Gastroesophageal sphincter (tissue), 4 donors: ENCODE measurements at regions not wholly inside any gene's neighbourhood (a gene's known extent, or its start where the extent isn't known, plus 50 kb on each side); places are given as distances from the start of the nearest gene placed in this dataset.

ENCODE experiments used
- ATAC-seq: fragments of 150-250 bp; one replicate; pipeline ENCODE4 v1.9.1; 2016; ENCODE audit warnings: mild to moderate bottlenecking, moderate library complexity
- H3K27ac ChIP-seq, 4 donors: fragments of 200-600 bp; sonication (generic) in 3 of 4; 1 replicate in 3 of 4; 2 replicates in 1 of 4; pipeline ENCODE4 v1.5.1; 2016 to 2019
- H3K27me3 ChIP-seq: fragments of 200-600 bp; sonication (generic); one replicate; pipeline ENCODE4 v1.5.1; 2019
- H3K36me3 ChIP-seq, 2 donors: fragments of 200-600 bp; sonication (generic); one replicate each; pipeline ENCODE4 v1.5.1; 2019; ENCODE audit warnings: control low read depth in 1 of 2
- H3K4me1 ChIP-seq, 3 donors: fragments of 200-600 bp; sonication (generic); 1 replicate in 2 of 3; 2 replicates in 1 of 3; pipeline ENCODE4 v1.5.1; 2016 to 2019; ENCODE audit warnings: control low read depth in 2 of 3
- H3K4me3 ChIP-seq, 2 donors: fragments of 200-600 bp; sonication (generic); one replicate each; pipeline ENCODE4 v1.5.1; 2019; ENCODE audit warnings: mild to moderate bottlenecking in 1 of 2, moderate library complexity in 1 of 2
- H3K9me3 ChIP-seq, 3 donors: fragments of 200-600 bp; sonication (generic); one replicate each; pipeline ENCODE4 v1.5.1; 2017 to 2019; ENCODE audit warnings: control low read depth in 2 of 3
- CTCF ChIP-seq, 4 experiments: fragments of 200-600 bp in 2 of 4; fragments of 450-650 bp in 2 of 4; sonication (generic) in 1 of 4; IDR thresholded peaks; one replicate each; pipeline ENCODE4 v1.5.1; 2017 to 2019; ENCODE audit warnings: antibody characterized with exemption in 4 of 4, mild to moderate bottlenecking in 2 of 4, moderate library complexity in 2 of 4
- EP300 ChIP-seq: sonication (generic); formaldehyde crosslinking; IDR thresholded peaks from one replicate; pipeline ENCODE4 v1.6.1; 2017; ENCODE audit warnings: antibody characterized with exemption, mild to moderate bottlenecking
- POLR2A ChIP-seq, 2 donors: fragments of 450-650 bp; IDR thresholded peaks; one replicate each; pipeline ENCODE4 v1.6.1; 2017; ENCODE audit warnings: antibody characterized with exemption in 2 of 2, mild to moderate bottlenecking in 2 of 2, moderate library complexity in 1 of 2
- POLR2AphosphoS5 ChIP-seq: sonication (generic); formaldehyde crosslinking; IDR thresholded peaks from one replicate; pipeline ENCODE4 v1.6.1; 2017; ENCODE audit warnings: antibody characterized with exemption
- WGBS, 2 donors: methylation state at CpG; one replicate each; pipeline ENCODE4 v1.1.5; 2018; ENCODE audit warnings: low coverage in 1 of 2; 5-methylcytosine and 5-hydroxymethylcytosine counted together

GRCh38 chr4:135839712-135840111 lies 1638.1 kb upstream of the PABPC4L start:
- no peak for ATAC-seq
- no peaks in the 10 kb centered on the region for H3K36me3 ChIP-seq
- TF ChIP-seq CTCF (IDR thresholded peaks at IDR 0.05) = no peak
- TF ChIP-seq EP300 = no peak
- no peak for TF ChIP-seq POLR2A (IDR thresholded peaks at IDR 0.05)
- no peak for TF ChIP-seq POLR2AphosphoS5
- no peak overlapping the region for H3K27ac ChIP-seq
- H3K27me3 ChIP-seq = no peaks in the 10 kb centered on the region
- H3K4me3 ChIP-seq = no peak overlapping the region
- H3K9me3 ChIP-seq = no peaks in the 10 kb centered on the region
- WGBS, 2 donors = 92 to 95% methylated on average over 2 of the region's 2 CpGs
- no peaks in the 10 kb centered on the region for H3K4me1 ChIP-seq

- H3K27ac ChIP-seq = no peak overlapping the region
- no peak for ATAC-seq
- no peak overlapping the region for H3K4me3 ChIP-seq
- WGBS, 2 donors = 76 to 100% methylated on average over 1 of the region's 1 CpG
- no peaks in the 10 kb centered on the region for H3K4me1 ChIP-seq
- H3K27me3 ChIP-seq = no peaks in the 10 kb centered on the region
- H3K9me3 ChIP-seq = no peaks in the 10 kb centered on the region
- TF ChIP-seq POLR2A (IDR thresholded peaks at IDR 0.05) = no peak
- no peak for TF ChIP-seq EP300
- TF ChIP-seq CTCF (IDR thresholded peaks at IDR 0.05) = no peak
- no peak for TF ChIP-seq POLR2AphosphoS5
- H3K36me3 ChIP-seq = no peaks in the 10 kb centered on the region
These were observed 1637.3 kb upstream of the PABPC4L start for GRCh38 chr4:135838889-135839288.

- ATAC-seq = no peak
- WGBS, 2 donors = 80 to 96% methylated on average over 1 to 2 of the region's 2 CpGs
These were observed 1632.9 kb upstream of the PABPC4L start for GRCh38 chr4:135834471-135834870.

GRCh38 chr4:135833529-135833928 lies 1631.9 kb upstream of the PABPC4L start:
- no peak for ATAC-seq
- WGBS, 2 donors = 78 to 82% methylated on average over 1 of the region's 1 CpG

More at GRCh38 chr4:135834471-135834870, 1632.9 kb upstream of the PABPC4L start:
- no peaks in the 10 kb centered on the region for H3K27me3 ChIP-seq
- no peaks in the 10 kb centered on the region for H3K4me1 ChIP-seq
- no peaks in the 10 kb centered on the region for H3K9me3 ChIP-seq
- TF ChIP-seq EP300 (no peak), CTCF (IDR thresholded peaks at IDR 0.05) (no peak), POLR2A (IDR thresholded peaks at IDR 0.05) (no peak), POLR2AphosphoS5 (no peak)
- no peaks in the 10 kb centered on the region for H3K36me3 ChIP-seq
- H3K4me3 ChIP-seq = no peak overlapping the region
- H3K27ac ChIP-seq = no peak overlapping the region

More at GRCh38 chr4:135833529-135833928, 1631.9 kb upstream of the PABPC4L start:
- no peak overlapping the region for H3K27ac ChIP-seq
- no peaks in the 10 kb centered on the region for H3K9me3 ChIP-seq
- H3K36me3 ChIP-seq = no peaks in the 10 kb centered on the region
- H3K4me1 ChIP-seq = no peaks in the 10 kb centered on the region
- no peak for TF ChIP-seq POLR2A (IDR thresholded peaks at IDR 0.05)
- TF ChIP-seq CTCF (IDR thresholded peaks at IDR 0.05) = no peak
- TF ChIP-seq POLR2AphosphoS5 = no peak
- TF ChIP-seq EP300 = no peak
- no peak overlapping the region for H3K4me3 ChIP-seq
- no peaks in the 10 kb centered on the region for H3K27me3 ChIP-seq
